ENCODE measurements at regions not wholly inside any gene's neighbourhood (a gene's known extent, or its start where the extent isn't known, plus 50 kb on each side); places are given as distances from the start of the nearest gene placed in this dataset.

DNA sequence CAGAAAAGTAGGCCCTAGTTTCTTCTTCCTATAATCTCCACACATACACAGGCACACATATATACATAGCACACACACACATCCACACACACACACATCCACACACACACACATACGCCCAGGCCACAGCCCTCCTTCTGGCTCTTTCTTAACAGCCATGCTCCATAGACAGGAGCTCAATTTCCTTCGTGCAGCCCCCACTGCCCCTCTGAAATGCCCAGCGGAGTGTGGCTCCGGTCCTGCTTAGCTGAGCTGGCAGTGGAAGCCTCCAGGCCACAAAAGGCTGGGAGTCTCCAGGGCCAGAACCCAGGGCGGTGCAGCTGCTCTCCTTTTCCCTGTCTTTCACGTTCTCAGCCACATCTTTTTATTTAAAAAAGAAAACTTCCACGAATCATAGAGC is 282.9 kb upstream of the IGFBP3 start:
- no peak for DNase-seq (ENCODE audit: low read depth)

DNA sequence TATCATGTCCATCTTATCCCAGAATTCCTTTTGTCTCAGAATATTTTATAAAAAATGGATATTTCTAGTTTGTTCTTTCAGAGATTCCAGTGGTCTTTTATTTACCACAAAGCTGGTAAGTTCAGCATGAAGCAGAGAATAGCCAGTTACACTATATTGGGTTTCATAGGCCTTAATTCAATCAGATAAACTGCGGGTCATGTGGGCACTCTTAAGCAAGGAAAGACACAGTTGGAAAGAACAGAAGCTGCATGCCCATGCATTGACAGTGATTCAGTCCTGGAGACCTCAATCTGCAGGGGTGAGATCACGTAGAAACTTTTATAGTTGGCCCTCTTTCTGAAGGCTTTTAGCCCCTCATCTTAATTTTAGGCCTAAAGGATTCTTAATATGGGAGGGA is 281.3 kb upstream of the IGFBP3 start:
- no peak for DNase-seq (ENCODE audit: low read depth)

DNA sequence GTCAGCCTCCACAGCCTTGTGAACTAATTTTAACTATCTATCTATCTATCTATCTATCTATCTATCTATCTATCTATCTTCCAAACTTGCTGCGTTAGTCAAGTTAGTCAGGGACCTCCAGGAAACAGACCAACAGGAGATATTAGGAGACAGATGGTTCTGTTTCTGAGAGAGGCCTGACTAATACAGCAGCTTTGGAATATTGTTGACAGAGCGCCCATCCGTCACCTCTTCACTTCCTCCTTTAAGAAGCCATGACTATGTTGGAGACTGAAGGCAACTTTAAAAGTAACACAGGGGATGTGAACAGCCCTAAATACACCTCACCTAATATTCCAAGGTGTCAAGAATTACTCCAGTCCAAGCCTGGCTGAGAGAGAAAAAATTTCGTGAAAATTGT is 280.9 kb upstream of the IGFBP3 start:
- no peak for DNase-seq (ENCODE audit: low read depth)

DNA sequence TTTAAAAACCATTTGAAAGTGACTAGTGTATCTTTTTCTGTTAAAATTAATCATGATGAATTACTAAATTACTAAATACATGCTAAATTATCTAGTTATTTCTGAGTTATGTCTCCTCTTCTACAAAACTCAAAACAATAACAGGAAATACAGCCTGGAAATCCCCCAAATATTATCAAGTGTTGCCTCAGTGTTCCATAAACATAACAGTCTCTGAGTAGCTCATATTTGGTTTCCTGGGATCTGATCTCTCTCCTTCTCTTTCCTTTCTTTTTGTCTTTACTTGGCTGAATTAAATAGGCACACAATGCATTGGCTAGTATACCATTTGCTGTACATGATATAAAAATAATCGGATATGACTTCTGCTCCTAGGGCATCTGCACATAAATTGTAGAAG is 277.6 kb upstream of the IGFBP3 start:
- DNase-seq (ENCODE audit: low read depth) = no peak

DNA sequence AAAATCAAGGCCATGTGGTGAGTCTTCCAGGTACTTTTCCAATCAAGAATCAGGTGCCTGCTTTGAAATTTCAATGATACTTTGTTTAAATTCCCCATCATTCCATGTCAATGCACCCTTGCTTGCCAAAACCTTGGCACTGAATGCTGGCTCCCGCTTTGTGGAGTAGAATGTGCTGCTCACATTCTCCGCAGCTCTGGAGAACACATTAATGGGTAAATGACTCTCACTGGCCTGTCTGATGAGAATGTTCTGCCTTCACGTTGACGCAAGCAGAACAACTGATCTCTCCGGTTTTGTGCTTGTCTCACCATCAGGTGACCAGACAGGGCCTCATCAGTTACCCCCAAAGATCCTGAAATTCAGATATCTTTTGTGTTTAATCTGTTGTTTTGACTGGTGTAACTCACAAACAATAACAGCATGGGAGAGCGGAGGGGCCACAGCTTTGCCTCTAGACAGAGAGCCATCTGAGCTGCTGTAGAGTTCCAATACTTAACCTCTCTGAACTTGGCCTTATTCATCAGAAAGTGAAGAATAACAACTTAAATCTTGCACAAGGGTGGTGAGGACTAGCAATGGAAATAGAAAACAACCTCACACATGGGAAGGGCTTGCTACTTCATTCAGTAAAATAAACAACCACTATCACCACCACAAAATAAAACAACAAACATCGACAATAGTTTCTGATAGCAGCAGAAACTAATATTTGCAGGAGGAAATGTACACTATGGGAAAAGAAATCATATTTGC is 276.9 kb upstream of the IGFBP3 start:
- no peak for DNase-seq (ENCODE audit: low read depth)

DNA sequence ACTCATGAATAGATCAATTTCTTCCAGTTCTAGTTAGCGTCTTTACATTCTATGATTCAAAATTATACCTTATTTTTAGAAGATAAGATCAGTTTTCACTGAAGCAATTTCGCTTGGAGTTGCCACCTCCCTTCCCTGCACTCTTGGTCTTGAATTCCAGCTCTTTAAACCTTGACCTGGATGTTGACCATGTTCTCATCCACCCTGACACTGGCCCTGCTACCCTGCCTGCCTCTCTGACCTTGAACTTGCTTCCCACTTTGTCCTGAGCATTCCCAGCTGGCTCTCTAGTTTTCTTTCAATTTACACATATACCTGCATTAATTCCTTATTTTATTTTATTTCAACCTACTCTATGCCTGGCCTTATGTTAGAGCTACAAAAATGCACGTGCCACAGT is 274.9 kb upstream of the IGFBP3 start:
- DNase-seq (ENCODE audit: low read depth) = no peak

DNA sequence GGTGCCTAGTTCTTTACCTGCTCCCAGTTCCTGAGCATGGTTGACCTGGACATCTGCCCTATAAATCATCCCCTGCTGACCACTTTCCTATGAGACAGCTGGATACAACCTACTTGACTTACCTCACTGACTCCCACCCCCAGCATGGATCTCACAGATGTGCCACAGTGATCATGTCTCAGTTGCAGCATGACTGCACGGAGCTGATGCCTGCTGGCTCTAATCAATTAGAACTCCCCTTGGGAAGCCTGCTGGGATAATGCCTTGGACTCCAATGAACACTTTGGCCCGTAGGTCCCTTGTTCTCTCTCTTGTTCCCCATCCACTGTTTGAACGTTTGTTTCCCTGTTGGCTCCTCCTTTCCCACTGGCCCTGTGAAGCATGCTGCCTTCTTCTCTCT is 271.2 kb upstream of the IGFBP3 start:
- no peak for DNase-seq (ENCODE audit: low read depth)

DNA sequence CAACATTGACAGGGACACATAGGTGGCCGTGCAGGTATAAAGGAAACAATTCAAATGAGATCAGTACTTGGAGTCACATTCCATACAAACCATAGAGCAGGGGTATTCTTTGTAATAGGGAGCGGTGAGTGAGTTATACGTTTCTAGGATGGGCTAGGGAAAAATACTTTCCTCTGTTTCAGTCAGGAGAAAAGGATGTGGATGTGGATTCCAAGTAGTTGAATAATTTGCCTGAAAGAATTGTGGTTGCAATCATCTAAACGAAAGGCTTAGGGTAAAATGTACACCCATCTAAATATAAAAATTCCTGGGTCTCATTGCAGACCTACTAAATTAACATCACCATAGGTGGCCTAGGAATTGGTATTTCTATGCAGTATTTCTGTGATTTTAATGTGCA is 270.7 kb upstream of the IGFBP3 start:
- peak; percentile 56 for DNase-seq (ENCODE audit: low read depth)

DNA sequence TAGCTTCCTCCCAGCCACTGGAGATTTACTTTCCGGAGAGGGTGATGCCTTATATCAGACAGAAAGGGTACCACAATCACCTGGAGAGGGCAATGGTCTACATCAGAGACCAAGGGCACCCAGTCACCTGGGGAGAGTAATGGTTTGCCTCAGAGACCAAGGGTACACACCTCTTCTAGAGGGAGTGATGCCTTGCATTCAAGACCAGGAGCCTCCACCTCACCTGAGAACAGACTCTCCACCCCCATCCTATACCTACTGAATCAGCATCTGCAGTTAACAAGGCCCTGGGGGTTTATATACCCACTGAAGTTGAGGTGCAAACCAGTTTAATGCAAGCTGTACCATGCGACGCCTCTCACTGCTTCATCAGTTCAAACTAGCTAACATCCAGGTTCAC is 270.2 kb upstream of the IGFBP3 start:
- DNase-seq (ENCODE audit: low read depth) = no peak

DNA sequence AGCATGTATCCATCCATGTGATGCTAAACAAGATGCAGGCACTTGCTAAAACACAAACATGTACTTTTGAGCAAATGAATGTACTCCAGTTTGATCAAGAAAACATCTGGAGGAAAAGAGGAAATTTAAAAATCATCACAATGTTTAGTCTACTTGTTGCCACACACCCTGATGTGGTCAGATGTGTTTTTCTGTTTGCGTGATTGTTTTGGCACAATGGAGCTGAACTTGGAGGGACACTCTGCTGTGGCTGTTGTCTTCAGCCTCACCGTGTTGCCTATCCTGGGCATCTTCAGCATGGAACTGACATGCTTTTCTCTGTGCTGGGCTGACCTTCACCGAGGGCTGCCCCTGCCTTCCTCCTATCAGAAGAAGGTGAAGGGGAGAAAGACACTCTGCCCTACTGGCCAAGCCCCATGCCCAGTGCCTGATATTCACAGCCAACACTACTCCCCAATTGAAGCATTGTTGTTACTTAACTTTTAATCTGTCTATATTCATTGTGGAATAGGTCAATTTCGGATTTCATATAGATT is 268.3 kb upstream of the IGFBP3 start:
- DNase-seq (ENCODE audit: low read depth) = no peak

DNA sequence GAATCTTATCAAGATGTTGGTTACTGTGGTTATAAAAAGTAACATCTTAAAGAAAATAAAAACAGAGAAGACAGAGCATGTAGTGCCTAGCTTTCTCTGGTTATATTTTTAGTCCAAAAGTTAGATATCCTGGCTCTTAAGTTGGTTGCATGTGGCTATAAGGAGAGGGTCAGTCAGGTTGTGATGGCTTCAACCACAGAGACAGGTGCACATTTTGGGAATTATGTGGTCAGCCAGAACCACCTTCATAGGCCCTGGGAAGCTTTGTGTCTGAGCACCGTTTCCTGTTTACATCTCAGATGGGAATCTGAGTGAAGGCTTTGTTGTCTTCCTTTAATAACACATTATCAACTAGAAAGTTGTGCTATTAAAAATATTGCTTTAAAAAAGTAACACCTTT is 265.1 kb upstream of the IGFBP3 start:
- no peak for DNase-seq (ENCODE audit: low read depth)

DNA sequence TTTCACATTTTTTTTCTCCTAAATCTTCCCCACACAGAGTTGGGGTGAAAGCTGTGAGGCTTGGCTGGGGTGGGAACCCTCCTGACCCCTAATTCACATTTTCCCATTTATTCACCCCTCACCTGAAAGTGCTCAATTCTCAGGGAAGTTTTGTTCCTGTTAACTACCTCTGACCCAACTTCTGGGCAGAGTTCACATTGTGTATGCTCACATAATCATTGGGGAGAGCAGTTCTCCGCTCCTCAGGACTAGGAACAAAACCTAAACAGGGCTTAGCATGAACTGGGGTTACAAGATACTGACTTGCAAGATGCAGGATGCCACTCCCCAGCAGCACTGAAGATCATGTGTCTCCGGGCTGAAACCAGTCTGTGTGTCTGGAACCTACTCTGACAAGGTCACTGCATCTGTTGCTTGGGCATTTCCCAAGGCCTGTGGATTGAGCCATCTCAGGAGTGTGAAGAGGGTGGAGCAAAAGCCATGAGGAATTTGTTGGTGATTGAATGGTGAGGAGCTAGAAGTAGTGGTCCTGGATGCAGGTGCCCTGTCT is 258.1 kb upstream of the IGFBP3 start:
- no peak for DNase-seq (ENCODE audit: low read depth)

DNA sequence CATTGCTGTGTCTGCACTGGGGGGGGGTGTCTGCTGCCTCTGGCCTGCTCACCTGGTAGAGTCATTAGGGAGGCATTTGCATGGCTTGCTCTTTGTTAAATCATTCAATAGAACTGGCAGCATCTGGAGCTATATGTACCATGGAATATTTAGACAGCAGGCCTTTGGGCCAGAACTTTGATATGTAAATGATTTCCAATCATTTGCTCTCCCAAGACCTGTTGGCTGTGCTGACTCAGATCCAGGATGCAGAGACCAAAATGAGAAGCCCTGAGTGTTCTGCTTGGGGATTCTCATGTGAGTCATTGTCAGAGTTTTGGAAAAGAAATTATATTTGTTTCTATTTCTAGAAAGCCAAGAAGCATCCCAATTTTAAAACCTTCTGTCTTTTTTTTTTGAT is 257.6 kb upstream of the IGFBP3 start:
- DNase-seq (ENCODE audit: low read depth) = no peak

DNA sequence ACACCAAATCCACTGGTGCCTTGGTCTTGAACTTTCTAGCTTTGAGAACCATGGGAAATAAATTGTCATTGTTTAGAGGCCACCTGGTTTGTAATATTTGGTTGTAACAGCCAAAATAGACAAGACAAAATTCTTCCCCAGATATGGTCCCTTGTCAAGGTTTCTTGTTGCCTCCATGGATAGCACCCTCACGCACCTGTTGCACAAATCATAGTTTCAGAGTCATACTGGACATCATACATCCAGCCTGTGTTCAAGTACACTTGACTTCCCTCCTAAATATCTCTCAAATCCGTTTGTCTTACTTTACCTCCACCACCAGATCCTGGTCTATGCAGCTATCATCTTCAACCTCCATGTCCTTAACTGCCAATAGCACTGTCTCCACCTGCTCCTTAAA is 256.7 kb upstream of the IGFBP3 start:
- DNase-seq (ENCODE audit: low read depth) = no peak

DNA sequence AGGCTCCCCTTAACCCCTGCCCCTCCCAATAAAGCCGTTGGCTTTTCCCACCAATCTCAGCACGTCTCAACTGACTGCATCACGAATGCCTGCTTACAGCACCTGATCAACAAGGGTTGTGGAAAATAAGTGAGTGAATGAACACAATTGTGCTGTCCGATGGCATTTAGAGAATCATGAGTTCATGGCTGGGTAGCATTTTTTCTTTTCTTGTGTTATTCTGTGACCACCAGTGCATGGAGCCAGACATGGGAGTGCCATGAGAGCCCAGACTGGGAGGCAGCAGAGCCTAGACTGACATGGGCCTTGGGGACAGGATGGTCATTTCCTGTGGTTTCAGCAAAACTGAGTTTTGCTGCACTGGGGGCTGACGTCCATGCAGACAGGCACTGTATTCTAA is 254.1 kb upstream of the IGFBP3 start:
- no peak for DNase-seq (ENCODE audit: low read depth)

DNA sequence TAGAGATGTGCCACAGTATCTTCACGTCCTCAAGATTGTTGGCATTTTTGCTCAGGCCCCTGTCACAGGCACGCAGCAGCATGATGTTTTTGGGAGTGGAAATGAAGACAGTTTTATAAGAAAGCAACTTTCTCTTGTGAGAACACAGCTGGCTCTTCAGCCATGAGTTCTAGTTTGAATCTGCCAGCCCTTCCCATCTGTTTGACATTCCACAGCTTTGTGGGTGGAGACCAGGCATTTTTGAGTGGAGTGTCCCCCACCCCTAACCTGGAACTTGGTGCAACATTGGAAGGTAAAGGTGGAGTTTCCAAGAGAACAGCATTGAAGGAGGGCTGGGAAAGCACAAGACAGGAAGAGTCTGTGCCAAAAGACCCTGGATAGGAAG is 253.1 kb upstream of the IGFBP3 start:
- no peak for DNase-seq (ENCODE audit: low read depth)

DNA sequence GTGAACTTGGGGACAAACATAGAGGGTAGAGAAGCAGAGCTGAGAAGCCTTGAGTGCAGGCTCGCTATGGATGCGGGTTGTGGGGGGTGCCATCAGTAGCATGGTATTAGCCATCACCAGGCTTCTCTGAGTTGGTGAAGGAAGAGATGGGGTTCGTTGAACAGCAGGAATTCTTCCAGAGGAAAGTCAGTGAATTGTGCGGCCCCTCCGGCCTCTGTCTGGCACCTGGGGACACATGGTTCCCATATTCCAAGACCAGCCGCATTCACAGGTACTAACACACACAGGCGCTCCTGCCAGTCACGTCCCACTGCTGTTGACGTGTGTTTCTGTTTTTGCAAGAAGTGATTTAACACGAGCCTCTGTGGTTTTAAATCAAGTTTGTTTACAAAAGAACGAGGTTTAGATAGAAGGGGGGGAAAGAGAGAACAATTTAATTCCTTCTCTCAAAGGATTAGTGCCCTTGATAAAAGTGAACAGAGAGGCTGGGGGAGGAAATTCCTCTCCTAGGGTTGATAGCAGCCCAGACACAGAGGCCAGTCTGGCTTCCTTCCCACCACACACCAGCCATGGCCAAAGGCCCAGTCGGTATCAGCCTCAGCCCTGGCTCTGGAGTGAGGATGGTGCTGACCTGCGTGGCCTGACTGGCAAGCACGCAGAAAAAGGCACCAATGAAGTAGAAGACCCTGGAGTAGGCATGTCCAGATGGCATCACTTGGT is 252.6 kb upstream of the IGFBP3 start:
- DNase-seq (ENCODE audit: low read depth) = no peak

DNA sequence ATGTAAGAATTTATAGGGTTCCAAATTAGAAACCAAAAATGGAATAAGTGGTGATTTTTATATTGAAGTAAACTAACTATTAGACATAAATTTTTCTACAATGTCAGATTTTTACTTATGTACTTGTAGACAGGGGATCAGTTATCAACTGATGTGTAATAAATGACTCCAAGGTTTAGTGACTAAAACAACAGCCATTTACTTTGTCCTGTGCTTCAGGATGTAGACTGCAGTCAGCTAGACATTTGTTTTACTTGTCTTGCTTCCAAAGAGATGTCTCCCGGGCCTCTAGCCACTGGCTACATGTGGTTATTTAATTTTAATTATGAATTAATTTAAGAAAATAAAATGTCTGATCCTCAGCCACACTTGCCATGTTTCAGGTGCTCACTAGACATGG is 249.7 kb upstream of the IGFBP3 start:
- no peak for DNase-seq (ENCODE audit: low read depth)

DNA sequence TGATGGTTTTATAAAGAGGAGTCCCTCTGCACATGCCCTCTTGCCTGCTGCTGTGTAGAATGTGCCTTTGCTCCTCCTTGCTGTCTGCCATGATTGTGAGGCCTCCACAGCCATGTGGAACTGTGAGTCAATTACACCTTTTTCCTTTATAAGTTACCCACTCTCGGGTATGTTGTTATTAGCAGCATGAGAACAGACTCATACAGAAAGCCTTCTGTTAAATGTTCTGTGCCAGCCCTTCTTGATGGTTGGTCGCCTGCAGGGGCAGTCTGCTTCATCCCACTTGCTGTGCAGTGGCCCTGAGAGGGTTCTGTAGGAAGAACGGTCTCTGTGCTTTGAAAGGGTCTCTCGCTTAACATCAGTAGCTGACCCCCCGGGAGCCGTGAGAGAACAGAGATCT is 248.9 kb upstream of the IGFBP3 start:
- no peak for DNase-seq (ENCODE audit: low read depth)

DNA sequence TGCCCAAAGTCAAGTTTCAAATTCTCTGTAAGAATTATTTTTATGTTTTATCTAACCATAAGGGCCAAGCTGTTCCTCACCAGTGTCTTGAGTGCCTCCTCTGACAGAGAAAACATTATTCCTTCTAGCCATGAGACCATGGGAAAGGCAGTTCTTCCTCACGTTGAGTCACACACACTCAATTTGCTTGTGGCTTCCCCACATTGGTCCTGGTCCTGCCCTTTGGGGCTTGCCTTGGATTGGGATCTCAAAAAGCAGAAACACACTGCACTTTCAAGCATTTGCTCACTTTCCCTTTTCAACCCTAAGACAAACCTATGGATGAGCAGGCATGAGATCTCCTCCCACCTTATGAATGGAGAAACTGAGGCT is 248.3 kb upstream of the IGFBP3 start:
- DNase-seq (ENCODE audit: low read depth) = no peak

DNA sequence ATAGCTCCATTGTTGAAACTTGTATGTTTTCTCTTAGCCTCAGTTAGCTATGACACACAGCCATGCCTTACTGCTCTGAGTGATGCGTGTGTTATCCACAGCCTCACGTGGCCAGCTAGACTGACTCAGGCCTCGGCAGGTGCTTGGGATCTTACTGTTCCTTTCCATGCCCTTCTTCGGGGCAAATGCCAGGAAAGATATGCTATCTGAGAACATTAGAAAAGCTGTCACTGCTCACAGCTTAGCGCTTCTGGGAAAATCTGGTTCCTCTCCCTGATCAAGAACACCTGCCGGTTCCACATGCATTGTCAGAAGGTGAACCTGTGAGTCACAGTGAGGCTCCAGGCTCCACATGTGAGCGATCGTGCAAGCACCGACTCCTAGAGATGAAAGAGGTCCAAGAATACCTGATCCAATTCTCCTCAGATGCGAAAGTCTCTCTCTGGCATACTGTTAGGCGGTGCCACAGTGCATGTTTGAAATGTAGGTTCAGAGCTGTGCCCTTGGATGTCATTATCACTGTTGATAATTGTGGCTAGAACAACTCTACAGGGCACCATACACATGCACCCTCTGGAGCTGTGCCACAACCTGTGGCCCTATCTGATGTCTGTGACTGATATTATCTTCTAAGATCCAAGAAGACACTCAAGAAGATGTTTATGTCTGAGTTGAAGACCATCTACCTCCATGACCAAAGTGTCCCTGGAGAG is 247.8 kb upstream of the IGFBP3 start:
- no peak for DNase-seq (ENCODE audit: low read depth)

DNA sequence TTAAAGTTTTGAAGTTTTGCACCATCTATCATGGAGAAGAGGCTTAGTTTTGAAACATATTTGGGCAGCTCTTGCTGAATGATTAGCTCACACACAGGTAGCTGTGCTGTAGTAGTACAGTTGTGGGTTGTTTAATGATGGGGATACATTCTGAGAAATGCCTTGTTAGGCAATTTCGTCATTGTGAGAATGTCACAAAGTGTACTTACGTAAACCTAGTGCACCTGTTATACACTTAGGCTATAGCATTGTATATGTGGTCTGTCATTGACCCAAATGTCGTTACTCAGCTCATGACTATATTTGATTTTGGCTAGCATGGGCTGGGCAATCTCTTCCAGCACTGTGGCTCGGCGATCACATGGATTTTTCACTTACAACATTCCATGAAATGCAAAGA is 247.2 kb upstream of the IGFBP3 start:
- DNase-seq (ENCODE audit: low read depth) = no peak

DNA sequence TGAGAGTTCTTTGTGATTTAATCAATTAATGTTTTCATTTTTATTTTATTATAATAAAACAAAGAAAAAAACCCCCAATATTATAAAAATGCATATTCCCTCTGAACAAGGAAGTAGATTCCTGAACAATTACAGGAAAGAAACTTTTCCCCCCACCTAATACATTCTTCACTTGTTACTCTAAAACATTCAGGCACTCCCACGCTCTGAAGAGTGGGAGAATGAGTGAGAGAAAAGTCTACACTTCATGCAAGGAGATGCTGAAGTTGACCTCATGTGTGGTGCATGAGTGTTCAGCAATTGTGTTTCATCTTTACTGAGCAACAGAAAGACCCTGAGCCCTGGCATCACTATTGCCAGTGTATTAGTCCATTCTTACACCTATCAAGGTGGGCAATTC is 244.2 kb upstream of the IGFBP3 start:
- DNase-seq (ENCODE audit: low read depth) = no peak
